ENCODE measurements at regions not wholly inside any gene's neighbourhood (a gene's known extent, or its start where the extent isn't known, plus 50 kb on each side); places are given as distances from the start of the nearest gene placed in this dataset.

DNA sequence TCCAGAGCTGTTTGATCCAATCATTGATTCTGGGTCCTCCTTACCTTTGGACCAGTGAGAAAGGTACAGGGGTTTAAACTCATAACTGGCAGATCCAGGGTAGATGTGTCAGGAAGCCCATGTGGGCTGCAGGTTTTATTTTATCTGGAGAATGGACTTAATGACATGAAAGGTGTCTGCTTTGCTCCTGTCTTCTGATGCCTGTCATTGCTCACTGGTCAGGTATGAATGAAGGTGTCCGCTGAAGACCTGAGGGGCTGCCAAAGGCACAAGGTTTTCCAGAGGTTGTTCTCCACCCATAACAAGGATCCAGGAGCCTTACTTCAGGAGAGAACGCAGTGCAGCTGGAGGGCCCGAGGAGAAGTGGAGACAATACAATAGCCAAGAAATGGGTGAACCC lies 74.2 kb downstream of the CHRNA1 start:
- TF ChIP-seq, protein P1, sequence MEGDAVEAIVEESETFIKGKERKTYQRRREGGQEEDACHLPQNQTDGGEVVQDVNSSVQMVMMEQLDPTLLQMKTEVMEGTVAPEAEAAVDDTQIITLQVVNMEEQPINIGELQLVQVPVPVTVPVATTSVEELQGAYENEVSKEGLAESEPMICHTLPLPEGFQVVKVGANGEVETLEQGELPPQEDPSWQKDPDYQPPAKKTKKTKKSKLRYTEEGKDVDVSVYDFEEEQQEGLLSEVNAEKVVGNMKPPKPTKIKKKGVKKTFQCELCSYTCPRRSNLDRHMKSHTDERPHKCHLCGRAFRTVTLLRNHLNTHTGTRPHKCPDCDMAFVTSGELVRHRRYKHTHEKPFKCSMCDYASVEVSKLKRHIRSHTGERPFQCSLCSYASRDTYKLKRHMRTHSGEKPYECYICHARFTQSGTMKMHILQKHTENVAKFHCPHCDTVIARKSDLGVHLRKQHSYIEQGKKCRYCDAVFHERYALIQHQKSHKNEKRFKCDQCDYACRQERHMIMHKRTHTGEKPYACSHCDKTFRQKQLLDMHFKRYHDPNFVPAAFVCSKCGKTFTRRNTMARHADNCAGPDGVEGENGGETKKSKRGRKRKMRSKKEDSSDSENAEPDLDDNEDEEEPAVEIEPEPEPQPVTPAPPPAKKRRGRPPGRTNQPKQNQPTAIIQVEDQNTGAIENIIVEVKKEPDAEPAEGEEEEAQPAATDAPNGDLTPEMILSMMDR (IDR thresholded peaks at IDR 0.05; ENCODE audit: low read depth, low read length) = no peak
- no peak for TF ChIP-seq EZH2phosphoT487 (IDR thresholded peaks at IDR 0.05; ENCODE audit: low read depth)
